ENCODE measurements at regions not wholly inside any gene's neighbourhood (a gene's known extent, or its start where the extent isn't known, plus 50 kb on each side); places are given as distances from the start of the nearest gene placed in this dataset.

DNA sequence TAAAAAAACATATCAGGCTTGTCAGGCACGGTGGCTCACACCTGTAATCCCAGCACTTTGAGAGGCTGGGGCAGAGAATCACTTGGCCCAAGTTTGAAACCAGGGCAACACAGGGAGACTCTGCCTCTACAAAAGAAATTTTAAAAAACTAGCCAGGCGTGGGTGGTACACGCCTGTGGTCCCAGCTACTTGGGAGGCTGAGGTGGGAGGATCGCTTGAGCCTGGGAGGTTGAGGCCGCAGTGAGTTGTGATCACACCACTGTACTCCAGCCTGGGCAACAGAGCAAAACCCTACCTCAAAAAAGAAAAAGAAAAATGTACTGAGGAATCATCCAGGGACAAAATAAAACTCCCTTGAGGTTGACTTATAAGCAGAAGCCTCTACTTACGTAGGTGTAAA lies 149.9 kb upstream of the KLF14 start:
- TF ChIP-seq, protein P1, sequence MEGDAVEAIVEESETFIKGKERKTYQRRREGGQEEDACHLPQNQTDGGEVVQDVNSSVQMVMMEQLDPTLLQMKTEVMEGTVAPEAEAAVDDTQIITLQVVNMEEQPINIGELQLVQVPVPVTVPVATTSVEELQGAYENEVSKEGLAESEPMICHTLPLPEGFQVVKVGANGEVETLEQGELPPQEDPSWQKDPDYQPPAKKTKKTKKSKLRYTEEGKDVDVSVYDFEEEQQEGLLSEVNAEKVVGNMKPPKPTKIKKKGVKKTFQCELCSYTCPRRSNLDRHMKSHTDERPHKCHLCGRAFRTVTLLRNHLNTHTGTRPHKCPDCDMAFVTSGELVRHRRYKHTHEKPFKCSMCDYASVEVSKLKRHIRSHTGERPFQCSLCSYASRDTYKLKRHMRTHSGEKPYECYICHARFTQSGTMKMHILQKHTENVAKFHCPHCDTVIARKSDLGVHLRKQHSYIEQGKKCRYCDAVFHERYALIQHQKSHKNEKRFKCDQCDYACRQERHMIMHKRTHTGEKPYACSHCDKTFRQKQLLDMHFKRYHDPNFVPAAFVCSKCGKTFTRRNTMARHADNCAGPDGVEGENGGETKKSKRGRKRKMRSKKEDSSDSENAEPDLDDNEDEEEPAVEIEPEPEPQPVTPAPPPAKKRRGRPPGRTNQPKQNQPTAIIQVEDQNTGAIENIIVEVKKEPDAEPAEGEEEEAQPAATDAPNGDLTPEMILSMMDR (optimal IDR thresholded peaks at IDR 0.05 in 1 of 3, IDR thresholded peaks at IDR 0.05 in 1 of 3, conservative IDR thresholded peaks at IDR 0.05 in 1 of 3; ENCODE audit: extremely low read depth in 1 of 3, insufficient read depth in 2 of 3, low read length in 3 of 3): no peak
- no peak for TF ChIP-seq EZH2 (IDR thresholded peaks at IDR 0.05; ENCODE audit: low read length)

All from keratinocyte (primary cell).